ENCODE measurements at regions not wholly inside any gene's neighbourhood (a gene's known extent, or its start where the extent isn't known, plus 50 kb on each side); places are given as distances from the start of the nearest gene placed in this dataset.
"Not testable (repeated sequence)": the region's sequence is repeated elsewhere in the genome, so short reads cannot be mapped to it uniquely, and the experiment has no call there.

GRCh38 chr6:84853901-84854300, 89.5 kb upstream of the TBX18 start:
- TF ChIP-seq, protein P1, sequence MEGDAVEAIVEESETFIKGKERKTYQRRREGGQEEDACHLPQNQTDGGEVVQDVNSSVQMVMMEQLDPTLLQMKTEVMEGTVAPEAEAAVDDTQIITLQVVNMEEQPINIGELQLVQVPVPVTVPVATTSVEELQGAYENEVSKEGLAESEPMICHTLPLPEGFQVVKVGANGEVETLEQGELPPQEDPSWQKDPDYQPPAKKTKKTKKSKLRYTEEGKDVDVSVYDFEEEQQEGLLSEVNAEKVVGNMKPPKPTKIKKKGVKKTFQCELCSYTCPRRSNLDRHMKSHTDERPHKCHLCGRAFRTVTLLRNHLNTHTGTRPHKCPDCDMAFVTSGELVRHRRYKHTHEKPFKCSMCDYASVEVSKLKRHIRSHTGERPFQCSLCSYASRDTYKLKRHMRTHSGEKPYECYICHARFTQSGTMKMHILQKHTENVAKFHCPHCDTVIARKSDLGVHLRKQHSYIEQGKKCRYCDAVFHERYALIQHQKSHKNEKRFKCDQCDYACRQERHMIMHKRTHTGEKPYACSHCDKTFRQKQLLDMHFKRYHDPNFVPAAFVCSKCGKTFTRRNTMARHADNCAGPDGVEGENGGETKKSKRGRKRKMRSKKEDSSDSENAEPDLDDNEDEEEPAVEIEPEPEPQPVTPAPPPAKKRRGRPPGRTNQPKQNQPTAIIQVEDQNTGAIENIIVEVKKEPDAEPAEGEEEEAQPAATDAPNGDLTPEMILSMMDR (IDR thresholded peaks at IDR 0.05; ENCODE audit: low read depth, low read length, missing control alignments), result no peak
- H3K4me3 ChIP-seq (replicated peaks; ENCODE audit: low read depth, low read length), result no peak overlapping the region
- no peak for DNase-seq (ENCODE audit: extremely low read depth, low read depth)

DNA sequence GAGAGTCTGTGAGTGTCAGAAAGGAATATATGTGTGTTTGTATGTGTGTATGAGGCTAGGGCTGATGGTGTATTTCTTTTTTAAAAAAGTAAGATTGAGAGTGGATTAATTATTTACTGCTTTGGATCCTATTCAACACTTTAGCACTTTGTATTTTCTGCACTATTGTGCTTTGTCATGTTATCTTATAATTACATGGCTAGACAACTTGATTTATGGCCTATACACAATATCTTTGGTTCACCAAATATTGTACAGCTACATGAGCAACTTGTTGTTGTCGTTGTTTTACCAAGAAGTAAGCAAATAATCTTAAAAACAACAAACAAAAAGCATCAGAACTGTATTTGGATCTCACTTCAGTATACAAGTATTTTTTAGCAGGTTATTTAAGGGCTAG, 84.6 kb upstream of the TBX18 start:
- TF ChIP-seq, protein P1 (IDR thresholded peaks at IDR 0.05; ENCODE audit: low read depth, low read length, missing control alignments), result no peak
- no peak for DNase-seq (ENCODE audit: extremely low read depth, low read depth)
- no peak overlapping the region for H3K4me3 ChIP-seq (replicated peaks; ENCODE audit: low read depth, low read length)

DNA sequence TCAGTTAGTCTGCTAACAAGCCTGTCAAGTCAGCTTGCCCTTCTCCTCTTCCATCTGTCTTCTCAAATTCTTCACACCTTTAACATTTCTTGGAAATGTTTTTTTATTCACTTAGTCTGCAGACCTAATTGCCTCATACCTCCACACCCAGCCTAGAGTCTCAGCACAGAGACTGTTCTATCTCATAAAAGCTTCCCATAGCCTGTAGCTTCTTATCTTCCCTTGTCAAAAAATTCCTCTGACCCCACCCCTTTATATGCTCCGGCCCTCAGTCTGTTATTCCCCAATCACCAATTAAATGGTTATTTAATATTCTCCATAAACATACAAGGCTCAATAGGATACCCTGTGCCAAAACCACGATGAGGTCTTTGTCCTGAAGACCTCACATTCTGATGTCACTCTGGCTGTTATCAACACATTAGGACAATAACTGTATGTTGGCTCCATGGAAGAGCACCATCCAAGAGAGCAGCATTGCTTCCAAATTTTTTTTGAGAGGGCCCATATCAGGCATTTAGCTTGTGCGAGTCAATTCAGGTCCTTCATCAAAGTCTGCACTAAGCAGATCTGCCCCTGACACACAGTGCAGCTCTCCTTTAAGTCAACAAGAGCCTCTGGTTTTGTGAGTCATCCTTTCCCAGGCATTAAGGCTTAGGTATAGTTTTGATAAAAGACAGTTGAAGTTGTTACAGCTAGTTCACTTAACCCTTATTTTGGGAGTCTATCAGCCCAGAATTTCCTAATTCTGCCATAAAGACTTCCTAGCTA, 83.2 kb upstream of the TBX18 start:
- TF ChIP-seq, protein P1 (IDR thresholded peaks at IDR 0.05; ENCODE audit: low read depth, low read length, missing control alignments), result no peak
- no peak for DNase-seq (ENCODE audit: extremely low read depth, low read depth)
- no peak overlapping the region for H3K4me3 ChIP-seq (replicated peaks; ENCODE audit: low read depth, low read length)

GRCh38 chr6:84842525-84843166, 78.2 kb upstream of the TBX18 start:
- no peak overlapping the region for H3K4me3 ChIP-seq (replicated peaks; ENCODE audit: low read depth, low read length)
- no peak for DNase-seq (ENCODE audit: extremely low read depth, low read depth)
- TF ChIP-seq, protein P1 (IDR thresholded peaks at IDR 0.05; ENCODE audit: low read depth, low read length, missing control alignments), result no peak

- not testable (repeated sequence) for H3K4me3 ChIP-seq (replicated peaks; ENCODE audit: low read depth, low read length); DNase-seq (ENCODE audit: extremely low read depth, low read depth)
Measured at GRCh38 chr6:84837068-84837866, 72.9 kb upstream of the TBX18 start.

- no peak for DNase-seq (ENCODE audit: extremely low read depth, low read depth)
- no peak overlapping the region for H3K4me3 ChIP-seq (replicated peaks; ENCODE audit: low read depth, low read length)
- TF ChIP-seq, protein P1 (IDR thresholded peaks at IDR 0.05; ENCODE audit: low read depth, low read length, missing control alignments), result no peak
Measured at GRCh38 chr6:84836366-84836765, 72.0 kb upstream of the TBX18 start.

DNA sequence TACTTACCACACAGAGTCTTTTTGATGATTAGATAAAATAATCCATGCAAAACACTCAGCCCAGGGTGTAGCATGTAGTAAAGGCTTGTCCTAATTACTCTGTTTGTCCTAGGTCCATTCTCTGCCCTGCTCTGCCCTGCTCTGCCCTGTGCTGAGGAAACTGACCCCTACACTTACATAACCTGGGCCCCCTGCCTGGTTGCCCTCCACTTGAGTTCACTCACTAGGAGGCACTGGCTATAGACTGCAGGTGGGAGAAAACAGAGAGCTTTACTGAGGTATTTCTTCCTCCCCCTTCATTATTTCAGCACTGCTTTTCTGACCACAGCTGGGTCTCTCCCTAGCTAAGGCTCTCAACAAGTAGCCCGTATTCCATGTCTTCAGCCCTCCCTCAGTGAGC, 70.9 kb upstream of the TBX18 start:
- no peak for DNase-seq (ENCODE audit: extremely low read depth, low read depth)
- TF ChIP-seq, protein P1 (IDR thresholded peaks at IDR 0.05; ENCODE audit: low read depth, low read length, missing control alignments), result no peak
- no peak overlapping the region for H3K4me3 ChIP-seq (replicated peaks; ENCODE audit: low read depth, low read length)

- not testable (repeated sequence) for DNase-seq (ENCODE audit: extremely low read depth, low read depth); H3K4me3 ChIP-seq (replicated peaks; ENCODE audit: low read depth, low read length)
Measured at GRCh38 chr6:84831924-84832323, 67.5 kb upstream of the TBX18 start.
